ENCODE measurements at regions not wholly inside any gene's neighbourhood (a gene's known extent, or its start where the extent isn't known, plus 50 kb on each side); places are given as distances from the start of the nearest gene placed in this dataset.

- DNase-seq, result no peak
- TF ChIP-seq, protein P1, sequence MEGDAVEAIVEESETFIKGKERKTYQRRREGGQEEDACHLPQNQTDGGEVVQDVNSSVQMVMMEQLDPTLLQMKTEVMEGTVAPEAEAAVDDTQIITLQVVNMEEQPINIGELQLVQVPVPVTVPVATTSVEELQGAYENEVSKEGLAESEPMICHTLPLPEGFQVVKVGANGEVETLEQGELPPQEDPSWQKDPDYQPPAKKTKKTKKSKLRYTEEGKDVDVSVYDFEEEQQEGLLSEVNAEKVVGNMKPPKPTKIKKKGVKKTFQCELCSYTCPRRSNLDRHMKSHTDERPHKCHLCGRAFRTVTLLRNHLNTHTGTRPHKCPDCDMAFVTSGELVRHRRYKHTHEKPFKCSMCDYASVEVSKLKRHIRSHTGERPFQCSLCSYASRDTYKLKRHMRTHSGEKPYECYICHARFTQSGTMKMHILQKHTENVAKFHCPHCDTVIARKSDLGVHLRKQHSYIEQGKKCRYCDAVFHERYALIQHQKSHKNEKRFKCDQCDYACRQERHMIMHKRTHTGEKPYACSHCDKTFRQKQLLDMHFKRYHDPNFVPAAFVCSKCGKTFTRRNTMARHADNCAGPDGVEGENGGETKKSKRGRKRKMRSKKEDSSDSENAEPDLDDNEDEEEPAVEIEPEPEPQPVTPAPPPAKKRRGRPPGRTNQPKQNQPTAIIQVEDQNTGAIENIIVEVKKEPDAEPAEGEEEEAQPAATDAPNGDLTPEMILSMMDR (IDR thresholded peaks at IDR 0.05; ENCODE audit: low read depth, low read length), result no peak
- H3K9me3 ChIP-seq, result no peaks in the 10 kb centered on the region
- H3K36me3 ChIP-seq, result no peaks in the 10 kb centered on the region
- H3K4me3 ChIP-seq (ENCODE audit: low read depth, low read length), result no peak overlapping the region
- H3K4me1 ChIP-seq, result no peaks in the 10 kb centered on the region; the same call in 1 of the 2 replicates
- no peaks in the 10 kb centered on the region for H3K27me3 ChIP-seq
Measured at GRCh38 chr11:96783311-96783710, 393.5 kb downstream of the JRKL start.

DNA sequence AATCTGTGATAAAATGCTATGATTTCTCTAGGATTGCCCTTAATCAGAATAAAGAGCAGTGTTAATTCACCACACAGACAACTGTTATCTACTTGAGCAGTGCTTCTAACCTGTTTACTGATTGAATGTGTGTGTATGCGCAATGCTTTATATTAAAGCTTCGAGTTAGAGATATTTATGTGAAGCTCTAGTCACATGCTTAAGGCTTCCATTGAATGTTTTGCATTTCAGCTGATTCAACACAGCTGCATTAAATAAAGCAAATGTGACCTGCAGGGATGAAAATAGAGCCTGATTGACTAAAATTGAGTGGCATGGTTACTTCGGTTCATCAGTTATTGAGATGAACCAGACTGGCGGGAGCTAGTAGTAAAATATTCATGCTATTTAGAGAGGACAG lies 395.3 kb downstream of the JRKL start:
- Histone ChIP-seq H3K27me3 (no peaks in the 10 kb centered on the region), H3K4me1 (no peaks in the 10 kb centered on the region; the same call in 1 of the 2 replicates), H3K9me3 (no peaks in the 10 kb centered on the region), H3K36me3 (no peaks in the 10 kb centered on the region), H3K4me3 (ENCODE audit: low read depth, low read length) (no peak overlapping the region)
- TF ChIP-seq, protein P1 (IDR thresholded peaks at IDR 0.05; ENCODE audit: low read depth, low read length), result no peak
- no peak for DNase-seq

DNA sequence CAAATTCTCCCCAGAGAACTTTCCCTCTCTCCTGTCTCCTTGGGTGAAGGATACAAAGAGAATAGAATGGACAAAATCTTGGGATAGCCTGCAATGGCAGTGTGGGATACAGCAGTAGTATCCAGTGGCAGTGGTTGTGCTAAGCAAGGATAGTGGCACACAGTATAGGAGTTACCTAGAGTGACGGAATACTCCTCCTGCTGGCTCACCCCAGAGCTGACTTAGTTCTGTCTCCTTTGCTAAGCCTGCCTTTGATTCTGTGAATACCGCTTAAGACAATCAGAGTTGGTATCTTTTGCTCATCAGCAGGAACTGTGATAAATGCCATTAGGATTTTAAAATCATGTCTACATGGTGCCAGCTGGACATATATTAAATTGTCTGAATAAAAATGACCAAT lies 404.3 kb downstream of the JRKL start:
- no peaks in the 10 kb centered on the region for H3K36me3 ChIP-seq
- H3K27me3 ChIP-seq, result no peaks in the 10 kb centered on the region
- no peaks in the 10 kb centered on the region for H3K4me1 ChIP-seq
- H3K9me3 ChIP-seq, result no peaks in the 10 kb centered on the region
- DNase-seq, result no peak
- no peak overlapping the region for H3K4me3 ChIP-seq (ENCODE audit: low read depth, low read length)
- TF ChIP-seq, protein P1 (IDR thresholded peaks at IDR 0.05; ENCODE audit: low read depth, low read length), result peak; percentile 45

DNA sequence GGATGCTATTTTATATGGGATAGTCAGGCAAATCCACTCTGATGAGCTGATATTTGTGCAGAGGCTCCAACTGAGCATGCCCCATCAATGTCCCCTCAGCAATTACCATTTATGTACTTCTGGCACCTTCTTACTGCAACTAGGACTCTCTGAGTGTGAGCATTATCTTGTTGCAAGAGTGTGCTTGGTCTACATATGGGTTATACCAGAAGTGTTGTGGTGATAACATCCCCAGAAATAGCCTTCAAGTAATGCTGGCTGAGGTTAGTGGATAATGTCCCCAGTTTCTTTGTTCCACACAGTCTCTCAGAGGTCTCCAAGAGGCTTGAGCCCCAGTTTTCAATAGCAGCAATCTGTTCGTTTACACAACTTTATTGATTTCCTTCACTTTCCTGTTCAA lies 408.6 kb downstream of the JRKL start:
- no peaks in the 10 kb centered on the region for H3K9me3 ChIP-seq
- H3K36me3 ChIP-seq, result no peaks in the 10 kb centered on the region
- TF ChIP-seq, protein P1 (IDR thresholded peaks at IDR 0.05; ENCODE audit: low read depth, low read length), result no peak
- H3K4me1 ChIP-seq, result no peaks in the 10 kb centered on the region
- H3K27me3 ChIP-seq, result no peaks in the 10 kb centered on the region
- DNase-seq, result no peak
- H3K4me3 ChIP-seq (ENCODE audit: low read depth, low read length), result no peak overlapping the region

- H3K36me3 ChIP-seq, result no peaks in the 10 kb centered on the region
- no peak overlapping the region for H3K4me3 ChIP-seq (ENCODE audit: low read depth, low read length)
- no peaks in the 10 kb centered on the region for H3K27me3 ChIP-seq
- TF ChIP-seq, protein P1 (IDR thresholded peaks at IDR 0.05; ENCODE audit: low read depth, low read length), result no peak
- no peaks in the 10 kb centered on the region for H3K9me3 ChIP-seq
- no peak for DNase-seq
- no peaks in the 10 kb centered on the region for H3K4me1 ChIP-seq
Measured at GRCh38 chr11:96815236-96815635, 425.4 kb downstream of the JRKL start.

GRCh38 chr11:96817482-96818399 lies 427.9 kb downstream of the JRKL start:
- TF ChIP-seq, protein P1 (IDR thresholded peaks at IDR 0.05; ENCODE audit: low read depth, low read length), result no peak

More at GRCh38 chr11:96817482-96818399, 427.9 kb downstream of the JRKL start:
- no peak for DNase-seq
- Histone ChIP-seq H3K9me3 (no peaks in the 10 kb centered on the region), H3K27me3 (no peaks in the 10 kb centered on the region), H3K4me3 (ENCODE audit: low read depth, low read length) (no peak overlapping the region), H3K36me3 (no peaks in the 10 kb centered on the region), H3K4me1 (no peaks in the 10 kb centered on the region)

Measured in BE2C (cell line).